ENCODE measurements at regions not wholly inside any gene's neighbourhood (a gene's known extent, or its start where the extent isn't known, plus 50 kb on each side); places are given as distances from the start of the nearest gene placed in this dataset.

DNA sequence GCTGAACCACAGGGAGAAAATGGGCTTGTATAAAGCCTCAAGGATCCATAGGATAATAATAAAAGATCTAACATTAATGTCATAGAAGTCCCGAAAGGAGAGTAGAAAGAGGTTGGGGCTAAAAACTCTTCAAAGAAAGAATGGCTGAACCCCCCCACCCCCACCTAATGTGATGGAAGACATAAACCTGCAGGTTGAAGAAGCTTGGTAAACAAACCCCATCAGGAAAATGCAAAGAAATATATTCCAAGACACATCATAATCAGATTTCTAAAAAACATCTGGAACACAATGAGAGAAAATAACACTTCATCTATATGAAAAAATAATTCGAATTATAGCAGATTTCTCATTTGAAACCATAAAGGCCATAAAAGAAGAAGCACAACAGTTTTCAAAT, 105.6 kb upstream of the BAIAP2L1 start:
- no peak for TF ChIP-seq ZFP41 (CRISPR knock-in tag; IDR thresholded peaks at IDR 0.05; ENCODE audit: borderline replicate concordance)
- TF ChIP-seq POLR2A (IDR thresholded peaks at IDR 0.05; ENCODE audit: insufficient read depth in 1 of 2, low read depth in 2 of 2, low read length in 2 of 2): no peak
- TF ChIP-seq SYNCRIP (IDR thresholded peaks at IDR 0.05; ENCODE audit: insufficient read depth, low read depth, low read length): no peak
- TF ChIP-seq DZIP1 (CRISPR knock-in tag; IDR thresholded peaks at IDR 0.05): no peak
- no peak for TF ChIP-seq ZFX (CRISPR knock-in tag; IDR thresholded peaks at IDR 0.05; ENCODE audit: low read depth)
- TF ChIP-seq, protein P1, sequence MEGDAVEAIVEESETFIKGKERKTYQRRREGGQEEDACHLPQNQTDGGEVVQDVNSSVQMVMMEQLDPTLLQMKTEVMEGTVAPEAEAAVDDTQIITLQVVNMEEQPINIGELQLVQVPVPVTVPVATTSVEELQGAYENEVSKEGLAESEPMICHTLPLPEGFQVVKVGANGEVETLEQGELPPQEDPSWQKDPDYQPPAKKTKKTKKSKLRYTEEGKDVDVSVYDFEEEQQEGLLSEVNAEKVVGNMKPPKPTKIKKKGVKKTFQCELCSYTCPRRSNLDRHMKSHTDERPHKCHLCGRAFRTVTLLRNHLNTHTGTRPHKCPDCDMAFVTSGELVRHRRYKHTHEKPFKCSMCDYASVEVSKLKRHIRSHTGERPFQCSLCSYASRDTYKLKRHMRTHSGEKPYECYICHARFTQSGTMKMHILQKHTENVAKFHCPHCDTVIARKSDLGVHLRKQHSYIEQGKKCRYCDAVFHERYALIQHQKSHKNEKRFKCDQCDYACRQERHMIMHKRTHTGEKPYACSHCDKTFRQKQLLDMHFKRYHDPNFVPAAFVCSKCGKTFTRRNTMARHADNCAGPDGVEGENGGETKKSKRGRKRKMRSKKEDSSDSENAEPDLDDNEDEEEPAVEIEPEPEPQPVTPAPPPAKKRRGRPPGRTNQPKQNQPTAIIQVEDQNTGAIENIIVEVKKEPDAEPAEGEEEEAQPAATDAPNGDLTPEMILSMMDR (CRISPR knock-in tag; IDR thresholded peaks at IDR 0.05): no peak

Measured in HepG2 (cell line).